ENCODE measurements at regions not wholly inside any gene's neighbourhood (a gene's known extent, or its start where the extent isn't known, plus 50 kb on each side); places are given as distances from the start of the nearest gene placed in this dataset.
"Not testable (repeated sequence)": the region's sequence is repeated elsewhere in the genome, so short reads cannot be mapped to it uniquely, and the experiment has no call there.

DNA sequence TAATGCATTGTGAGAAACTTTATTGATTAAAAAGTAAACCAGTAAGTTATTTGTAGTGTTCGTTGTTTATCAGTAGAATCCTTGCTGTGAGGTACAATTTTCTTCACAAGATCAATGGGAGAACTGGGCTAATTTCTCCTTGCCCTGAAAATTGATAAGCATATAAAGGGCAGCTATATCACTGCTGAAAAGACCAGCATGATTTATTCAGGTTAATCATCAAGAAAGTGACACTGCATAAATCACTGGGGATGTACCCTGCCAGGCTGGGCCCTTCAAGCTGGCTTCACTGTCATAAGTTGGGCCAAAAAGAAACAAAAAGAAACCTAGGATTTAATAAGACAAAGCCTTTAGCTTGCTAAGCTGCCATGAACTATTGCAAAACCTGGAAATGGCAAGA, 746.7 kb downstream of the STPG2 start:
- H3K4me3 ChIP-seq (replicated peaks; ENCODE audit: low read depth, low read length): no peak overlapping the region
- DNase-seq (ENCODE audit: extremely low read depth, insufficient read length): no peak
- H3K27me3 ChIP-seq (replicated peaks; ENCODE audit: control insufficient read depth, insufficient read depth, low read length): no peaks in the 10 kb centered on the region
- no peaks in the 10 kb centered on the region for H3K36me3 ChIP-seq (ENCODE audit: control insufficient read depth, insufficient read depth, low read length)
- TF ChIP-seq, protein P1, sequence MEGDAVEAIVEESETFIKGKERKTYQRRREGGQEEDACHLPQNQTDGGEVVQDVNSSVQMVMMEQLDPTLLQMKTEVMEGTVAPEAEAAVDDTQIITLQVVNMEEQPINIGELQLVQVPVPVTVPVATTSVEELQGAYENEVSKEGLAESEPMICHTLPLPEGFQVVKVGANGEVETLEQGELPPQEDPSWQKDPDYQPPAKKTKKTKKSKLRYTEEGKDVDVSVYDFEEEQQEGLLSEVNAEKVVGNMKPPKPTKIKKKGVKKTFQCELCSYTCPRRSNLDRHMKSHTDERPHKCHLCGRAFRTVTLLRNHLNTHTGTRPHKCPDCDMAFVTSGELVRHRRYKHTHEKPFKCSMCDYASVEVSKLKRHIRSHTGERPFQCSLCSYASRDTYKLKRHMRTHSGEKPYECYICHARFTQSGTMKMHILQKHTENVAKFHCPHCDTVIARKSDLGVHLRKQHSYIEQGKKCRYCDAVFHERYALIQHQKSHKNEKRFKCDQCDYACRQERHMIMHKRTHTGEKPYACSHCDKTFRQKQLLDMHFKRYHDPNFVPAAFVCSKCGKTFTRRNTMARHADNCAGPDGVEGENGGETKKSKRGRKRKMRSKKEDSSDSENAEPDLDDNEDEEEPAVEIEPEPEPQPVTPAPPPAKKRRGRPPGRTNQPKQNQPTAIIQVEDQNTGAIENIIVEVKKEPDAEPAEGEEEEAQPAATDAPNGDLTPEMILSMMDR (IDR thresholded peaks at IDR 0.05; ENCODE audit: insufficient read depth, low read length, poor library complexity, severe bottlenecking): no peak

DNA sequence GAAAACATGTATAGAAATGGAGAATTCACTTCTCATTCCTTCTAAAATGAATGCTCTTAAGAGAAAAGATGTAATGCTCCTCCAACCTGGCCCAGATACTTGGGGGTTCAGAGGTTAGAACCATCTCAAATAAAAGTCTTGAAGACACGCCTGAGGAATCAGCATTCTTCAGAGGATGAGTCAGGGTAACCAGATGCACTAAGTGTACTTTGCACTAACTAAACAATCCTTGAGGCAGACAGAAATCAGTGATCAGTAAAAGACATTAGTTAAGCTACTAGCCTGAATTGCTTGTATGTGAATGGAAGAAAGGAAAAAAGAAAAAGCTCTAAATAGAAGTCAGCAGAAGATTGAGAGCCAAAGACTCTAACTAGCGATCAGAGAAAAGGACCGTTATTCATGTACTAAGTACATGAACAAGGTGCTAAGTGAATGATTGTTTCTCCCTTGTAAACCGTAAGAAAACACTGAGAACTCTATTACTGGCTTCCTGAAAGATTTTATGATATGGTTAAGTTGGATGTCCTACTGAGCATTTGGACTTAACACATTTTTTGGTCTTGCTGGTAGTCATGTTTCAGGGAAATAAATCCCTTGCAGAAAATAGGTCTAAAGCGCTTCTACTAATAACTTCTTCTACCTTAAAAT, 738.3 kb downstream of the STPG2 start:
- Histone ChIP-seq H3K36me3 (ENCODE audit: control insufficient read depth, insufficient read depth, low read length) (no peaks in the 10 kb centered on the region), H3K4me3 (replicated peaks; ENCODE audit: low read depth, low read length) (no peak overlapping the region), H3K27me3 (replicated peaks; ENCODE audit: control insufficient read depth, insufficient read depth, low read length) (no peaks in the 10 kb centered on the region)
- TF ChIP-seq, protein P1 (IDR thresholded peaks at IDR 0.05; ENCODE audit: insufficient read depth, low read length, poor library complexity, severe bottlenecking): no peak
- DNase-seq (ENCODE audit: extremely low read depth, insufficient read length): no peak

DNA sequence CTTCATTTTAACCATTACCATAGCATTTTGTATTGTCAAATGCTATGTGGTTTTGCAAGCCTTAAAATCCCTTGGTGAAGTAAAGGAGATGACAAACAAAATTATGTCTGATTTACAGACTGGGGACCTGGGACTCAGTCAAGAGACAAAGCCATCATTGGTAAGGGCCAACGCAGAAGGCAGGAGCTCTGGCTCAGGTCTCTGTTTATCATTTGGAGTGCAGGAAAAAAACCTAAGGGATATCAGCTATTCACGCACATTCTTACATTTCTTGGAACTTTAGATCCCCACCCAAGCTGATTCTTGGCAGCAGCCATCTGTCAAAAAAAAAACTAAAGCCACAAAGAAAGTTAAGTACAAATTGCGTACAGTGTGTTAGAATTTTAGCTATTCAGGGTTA, 731.9 kb downstream of the STPG2 start:
- Histone ChIP-seq H3K4me3 (replicated peaks; ENCODE audit: low read depth, low read length) (no peak overlapping the region), H3K36me3 (ENCODE audit: control insufficient read depth, insufficient read depth, low read length) (no peaks in the 10 kb centered on the region), H3K27me3 (replicated peaks; ENCODE audit: control insufficient read depth, insufficient read depth, low read length) (no peaks in the 10 kb centered on the region)
- DNase-seq (ENCODE audit: extremely low read depth, insufficient read length): no peak
- TF ChIP-seq, protein P1 (IDR thresholded peaks at IDR 0.05; ENCODE audit: insufficient read depth, low read length, poor library complexity, severe bottlenecking): no peak

DNA sequence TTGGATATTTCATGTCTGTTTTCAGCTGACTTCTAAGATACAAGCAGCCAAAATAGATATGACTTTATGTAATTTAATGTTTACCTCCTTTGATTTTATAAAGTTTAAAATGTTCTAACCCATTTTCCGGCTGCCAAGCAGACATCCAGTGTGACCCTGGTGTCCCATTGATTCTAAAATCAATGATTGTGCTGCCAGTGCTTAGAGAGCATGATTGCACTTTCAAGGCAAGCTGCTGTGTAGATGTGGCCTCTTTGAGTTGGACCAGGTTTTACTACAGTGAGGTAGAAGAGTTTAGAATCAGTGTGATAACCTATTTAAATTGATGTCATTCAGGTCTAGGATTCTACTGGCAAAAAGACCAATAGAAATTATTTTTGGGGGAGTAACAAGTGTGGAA, 730.9 kb downstream of the STPG2 start:
- Histone ChIP-seq H3K36me3 (ENCODE audit: control insufficient read depth, insufficient read depth, low read length) (no peaks in the 10 kb centered on the region), H3K27me3 (replicated peaks; ENCODE audit: control insufficient read depth, insufficient read depth, low read length) (no peaks in the 10 kb centered on the region), H3K4me3 (replicated peaks; ENCODE audit: low read depth, low read length) (no peak overlapping the region)
- TF ChIP-seq, protein P1 (IDR thresholded peaks at IDR 0.05; ENCODE audit: insufficient read depth, low read length, poor library complexity, severe bottlenecking): no peak
- DNase-seq (ENCODE audit: extremely low read depth, insufficient read length): no peak

DNA sequence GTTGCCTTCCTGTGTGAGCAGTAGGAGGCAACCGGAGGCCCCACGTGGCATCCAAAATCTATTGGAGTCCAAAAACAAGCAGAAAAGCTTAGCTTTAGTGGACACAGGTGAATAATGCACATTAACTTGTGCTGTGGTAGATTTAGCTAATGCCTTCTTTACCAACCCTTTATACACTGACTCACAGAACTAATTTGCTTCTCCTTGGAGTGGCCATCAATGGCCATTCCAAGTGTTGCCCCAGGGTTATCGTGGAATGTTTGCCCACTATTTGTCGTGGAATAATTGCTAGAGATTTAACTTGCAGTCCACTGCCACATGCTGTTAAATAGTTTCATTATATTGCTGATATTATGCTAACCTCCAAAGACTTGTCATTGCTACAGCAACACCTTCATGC, 729.1 kb downstream of the STPG2 start:
- DNase-seq (ENCODE audit: extremely low read depth, insufficient read length): no peak
- TF ChIP-seq, protein P1 (IDR thresholded peaks at IDR 0.05; ENCODE audit: insufficient read depth, low read length, poor library complexity, severe bottlenecking): no peak
- H3K27me3 ChIP-seq (replicated peaks; ENCODE audit: control insufficient read depth, insufficient read depth, low read length): no peaks in the 10 kb centered on the region
- no peak overlapping the region for H3K4me3 ChIP-seq (replicated peaks; ENCODE audit: low read depth, low read length)
- H3K36me3 ChIP-seq (ENCODE audit: control insufficient read depth, insufficient read depth, low read length): no peaks in the 10 kb centered on the region

DNA sequence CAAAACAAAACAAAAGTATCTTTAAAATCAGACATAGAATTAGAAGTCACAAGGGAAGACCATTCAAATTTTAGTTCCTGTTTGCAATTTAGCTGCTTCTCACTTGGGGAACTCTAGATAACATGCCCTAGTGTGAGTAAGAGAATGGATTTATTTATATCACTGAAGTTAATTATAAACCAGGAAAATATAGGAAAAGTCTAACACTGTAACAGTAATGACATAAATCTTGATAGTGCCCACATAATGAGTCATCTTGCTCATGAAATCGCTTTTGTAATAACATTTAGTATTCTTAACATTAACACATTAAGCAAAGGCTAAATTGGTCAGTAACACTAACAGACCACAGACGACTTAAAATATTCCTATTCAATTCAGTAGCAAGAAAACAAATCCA, 710.7 kb downstream of the STPG2 start:
- TF ChIP-seq, protein P1 (IDR thresholded peaks at IDR 0.05; ENCODE audit: insufficient read depth, low read length, poor library complexity, severe bottlenecking): no peak
- H3K36me3 ChIP-seq (ENCODE audit: control insufficient read depth, insufficient read depth, low read length): no peaks in the 10 kb centered on the region
- DNase-seq (ENCODE audit: extremely low read depth, insufficient read length): no peak
- H3K4me3 ChIP-seq (replicated peaks; ENCODE audit: low read depth, low read length): no peak overlapping the region
- H3K27me3 ChIP-seq (replicated peaks; ENCODE audit: control insufficient read depth, insufficient read depth, low read length): no peaks in the 10 kb centered on the region

DNA sequence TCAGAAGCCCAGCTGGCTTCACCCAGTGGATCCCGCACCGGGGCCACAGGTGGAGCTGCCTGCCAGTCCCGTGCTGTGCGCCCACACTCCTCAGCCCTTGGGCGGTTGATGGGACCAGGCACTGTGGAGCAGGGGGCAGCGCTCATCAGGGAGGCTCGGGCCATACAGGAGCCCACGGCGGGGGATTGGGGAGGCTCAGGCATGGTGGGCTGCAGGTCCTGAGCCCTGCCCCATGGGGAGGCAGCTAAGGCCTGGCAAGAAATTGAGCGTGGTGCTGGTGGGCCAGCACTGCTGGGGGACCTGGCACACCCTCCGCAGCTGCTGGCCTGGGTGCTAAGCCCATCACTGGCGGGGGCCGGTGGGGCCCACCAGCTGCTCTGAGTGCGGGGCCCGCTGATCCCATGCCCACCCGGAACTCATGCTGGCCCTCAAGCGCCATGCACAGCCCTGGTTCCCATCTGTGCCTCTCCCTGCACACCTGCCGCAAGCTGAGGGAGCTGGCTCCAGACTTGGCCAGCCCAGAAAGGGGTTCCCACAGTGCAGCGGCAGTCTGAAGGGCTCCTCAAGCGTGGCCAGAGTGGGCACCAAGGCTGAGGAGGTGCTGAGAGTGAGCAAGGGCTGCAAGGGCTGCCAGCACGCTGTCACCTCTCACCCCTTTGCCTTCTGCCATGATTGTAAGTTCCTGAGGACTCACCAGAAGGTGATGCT, 705.1 kb downstream of the STPG2 start:
- not testable (repeated sequence) for DNase-seq (ENCODE audit: extremely low read depth, insufficient read length); H3K4me3 ChIP-seq (replicated peaks; ENCODE audit: low read depth, low read length); H3K36me3 ChIP-seq (ENCODE audit: control insufficient read depth, insufficient read depth, low read length); H3K27me3 ChIP-seq (replicated peaks; ENCODE audit: control insufficient read depth, insufficient read depth, low read length)

All from GM06990 (cell line).